Brain microvascular endothelial cell (primary cell): ENCODE measurements at regions not wholly inside any gene's neighbourhood (a gene's known extent, or its start where the extent isn't known, plus 50 kb on each side); places are given as distances from the start of the nearest gene placed in this dataset.
"Not testable (repeated sequence)": the region's sequence is repeated elsewhere in the genome, so short reads cannot be mapped to it uniquely, and the experiment has no call there.

ENCODE experiments used
- DNase-seq: peaks from one replicate; pipeline ENCODE4 v3.0.0-alpha.2; 2020
- H3K27ac ChIP-seq: fragments of 250-450 bp; sonication (Bioruptor Pico); 2 replicates; pipeline ENCODE4 v1.5.1; 2020; ENCODE audit warnings: mild to moderate bottlenecking, moderate library complexity
- H3K27me3 ChIP-seq: fragments of 250-450 bp; sonication (Bioruptor Pico); replicated peaks from 2 replicates; pipeline ENCODE4 v1.5.1; 2020; ENCODE audit warnings: mild to moderate bottlenecking
- H3K36me3 ChIP-seq: fragments of 250-450 bp; sonication (Bioruptor Pico); replicated peaks from 2 replicates; pipeline ENCODE4 v1.5.1; 2020; ENCODE audit warnings: mild to moderate bottlenecking
- H3K4me3 ChIP-seq: 2 replicates; pipeline ENCODE4 v1.5.1; 2011; ENCODE audit warnings: low read depth, mild to moderate bottlenecking, control low read depth, low read length, moderate library complexity
- in situ Hi-C: cut with HindIII; loops from 2 replicates; pipeline ENCODE4 v1.10.0; 2017; ENCODE audit warnings: low sequenced_read_pairs, low pct_ligation_motif_present
- TF ChIP-seq, protein P1 (sequence below): IDR thresholded peaks from 2 replicates; pipeline ENCODE4 v1.5.1; 2011; ENCODE audit warnings: low read depth, mild to moderate bottlenecking, moderate library complexity, low read length, control low read depth, inconsistent platforms; ENCODE audit errors: missing control alignments

DNA sequence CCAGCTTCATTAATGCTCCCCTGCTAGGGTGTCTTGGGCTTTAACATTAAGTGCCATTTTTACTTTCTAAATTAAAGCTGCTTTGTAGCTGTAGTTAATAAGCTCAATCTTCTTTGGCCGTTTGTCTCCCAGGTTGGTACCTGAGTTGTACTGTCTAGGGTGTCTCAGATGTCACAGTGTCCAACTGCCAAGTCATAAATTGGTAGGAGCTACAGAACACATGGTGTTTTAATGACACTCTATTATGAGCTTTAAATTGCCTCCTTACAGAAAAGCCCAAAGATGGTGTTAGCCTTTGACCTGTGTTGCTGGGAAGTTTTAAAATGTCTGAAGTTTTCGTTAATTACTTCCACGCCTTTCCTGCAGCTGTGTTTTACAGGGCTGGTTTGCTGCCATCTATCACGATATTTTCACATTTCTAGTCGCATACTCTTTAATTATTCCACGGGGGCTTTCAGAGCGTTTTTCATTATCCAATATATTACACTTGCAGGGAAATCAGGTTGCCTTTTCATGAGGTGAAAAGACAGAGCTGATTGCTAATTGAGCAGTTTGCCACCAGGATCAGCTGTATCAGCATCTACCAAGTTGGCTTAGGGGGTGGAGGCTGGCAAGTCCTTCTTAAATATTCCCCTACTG lies 247.8 kb upstream of the PLPP4 start:
- no peaks in the 10 kb centered on the region for H3K27me3 ChIP-seq
- TF ChIP-seq, protein P1, sequence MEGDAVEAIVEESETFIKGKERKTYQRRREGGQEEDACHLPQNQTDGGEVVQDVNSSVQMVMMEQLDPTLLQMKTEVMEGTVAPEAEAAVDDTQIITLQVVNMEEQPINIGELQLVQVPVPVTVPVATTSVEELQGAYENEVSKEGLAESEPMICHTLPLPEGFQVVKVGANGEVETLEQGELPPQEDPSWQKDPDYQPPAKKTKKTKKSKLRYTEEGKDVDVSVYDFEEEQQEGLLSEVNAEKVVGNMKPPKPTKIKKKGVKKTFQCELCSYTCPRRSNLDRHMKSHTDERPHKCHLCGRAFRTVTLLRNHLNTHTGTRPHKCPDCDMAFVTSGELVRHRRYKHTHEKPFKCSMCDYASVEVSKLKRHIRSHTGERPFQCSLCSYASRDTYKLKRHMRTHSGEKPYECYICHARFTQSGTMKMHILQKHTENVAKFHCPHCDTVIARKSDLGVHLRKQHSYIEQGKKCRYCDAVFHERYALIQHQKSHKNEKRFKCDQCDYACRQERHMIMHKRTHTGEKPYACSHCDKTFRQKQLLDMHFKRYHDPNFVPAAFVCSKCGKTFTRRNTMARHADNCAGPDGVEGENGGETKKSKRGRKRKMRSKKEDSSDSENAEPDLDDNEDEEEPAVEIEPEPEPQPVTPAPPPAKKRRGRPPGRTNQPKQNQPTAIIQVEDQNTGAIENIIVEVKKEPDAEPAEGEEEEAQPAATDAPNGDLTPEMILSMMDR: no peak
- DNase-seq: no peak
- no peak overlapping the region for H3K4me3 ChIP-seq
- in situ Hi-C loops: no loop called here
- no peaks in the 10 kb centered on the region for H3K36me3 ChIP-seq
- no peak overlapping the region for H3K27ac ChIP-seq

DNA sequence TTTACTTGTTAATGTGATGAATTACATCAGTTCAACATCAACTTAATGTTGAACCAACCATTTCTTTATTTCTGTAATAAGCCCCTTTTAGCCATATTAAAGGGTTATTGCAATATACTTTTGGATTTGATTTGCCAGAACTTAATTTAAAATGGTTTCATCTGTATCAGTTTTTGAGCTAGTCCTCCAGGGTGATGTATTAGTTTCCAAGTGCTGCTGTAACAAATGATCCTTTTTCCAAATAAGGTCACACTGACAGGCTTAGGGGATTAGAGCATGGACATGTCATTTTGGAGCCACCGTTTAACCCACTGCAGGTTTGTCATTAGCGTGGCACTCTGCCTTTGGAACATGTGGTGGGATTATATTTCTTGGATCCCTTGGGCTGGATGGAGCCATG lies 244.8 kb upstream of the PLPP4 start:
- TF ChIP-seq, protein P1: no peak
- DNase-seq: no peak
- no peak overlapping the region for H3K4me3 ChIP-seq
- no peaks in the 10 kb centered on the region for H3K36me3 ChIP-seq
- in situ Hi-C loops: no loop called here
- no peaks in the 10 kb centered on the region for H3K27me3 ChIP-seq
- H3K27ac ChIP-seq: no peak overlapping the region

DNA sequence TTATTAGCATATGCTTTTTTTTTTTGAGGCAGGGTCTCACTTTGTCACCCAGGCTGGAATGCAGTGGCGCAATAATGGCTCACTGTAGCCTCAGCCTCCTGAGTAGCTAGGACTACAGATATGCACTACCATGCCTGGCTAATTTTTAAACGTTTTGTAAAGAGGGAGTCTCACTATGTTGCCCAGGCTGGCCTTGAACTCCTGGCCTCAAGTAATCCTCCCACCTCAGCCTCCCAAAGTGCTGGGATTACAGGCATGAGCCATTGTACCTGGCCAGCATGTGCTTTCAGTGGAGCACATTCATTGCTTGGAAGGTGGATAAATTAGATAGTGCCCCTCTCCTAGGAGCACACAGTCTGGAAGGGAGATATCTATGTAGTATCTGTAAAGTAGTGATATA lies 243.7 kb upstream of the PLPP4 start:
- H3K27me3 ChIP-seq, H3K27ac ChIP-seq, H3K4me3 ChIP-seq, H3K36me3 ChIP-seq, in situ Hi-C loops, DNase-seq: not testable (repeated sequence)

DNA sequence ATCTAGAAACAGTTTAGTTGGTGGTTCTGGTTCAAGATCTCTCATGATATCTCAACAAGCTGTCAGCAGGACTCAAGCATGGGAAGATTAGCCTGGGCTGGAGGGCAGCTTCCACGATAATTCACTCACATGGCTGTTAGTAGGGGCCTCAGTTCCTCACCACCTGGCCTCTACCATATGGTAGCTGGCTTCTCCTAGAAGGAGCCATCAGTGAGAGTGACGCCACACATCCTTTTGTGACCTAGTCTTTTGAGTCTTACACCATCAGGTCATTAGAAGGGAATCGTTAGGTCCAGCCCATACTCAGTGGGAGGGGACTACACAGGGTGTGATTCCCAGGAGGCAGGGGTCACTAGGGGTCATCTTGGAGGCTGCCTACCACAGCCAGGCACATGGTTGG lies 239.3 kb upstream of the PLPP4 start:
- in situ Hi-C loops: no loop called here
- Histone ChIP-seq H3K36me3 (no peaks in the 10 kb centered on the region), H3K4me3 (no peak overlapping the region), H3K27me3 (no peaks in the 10 kb centered on the region), H3K27ac (no peak overlapping the region)
- no peak for DNase-seq
- TF ChIP-seq, protein P1: no peak

DNA sequence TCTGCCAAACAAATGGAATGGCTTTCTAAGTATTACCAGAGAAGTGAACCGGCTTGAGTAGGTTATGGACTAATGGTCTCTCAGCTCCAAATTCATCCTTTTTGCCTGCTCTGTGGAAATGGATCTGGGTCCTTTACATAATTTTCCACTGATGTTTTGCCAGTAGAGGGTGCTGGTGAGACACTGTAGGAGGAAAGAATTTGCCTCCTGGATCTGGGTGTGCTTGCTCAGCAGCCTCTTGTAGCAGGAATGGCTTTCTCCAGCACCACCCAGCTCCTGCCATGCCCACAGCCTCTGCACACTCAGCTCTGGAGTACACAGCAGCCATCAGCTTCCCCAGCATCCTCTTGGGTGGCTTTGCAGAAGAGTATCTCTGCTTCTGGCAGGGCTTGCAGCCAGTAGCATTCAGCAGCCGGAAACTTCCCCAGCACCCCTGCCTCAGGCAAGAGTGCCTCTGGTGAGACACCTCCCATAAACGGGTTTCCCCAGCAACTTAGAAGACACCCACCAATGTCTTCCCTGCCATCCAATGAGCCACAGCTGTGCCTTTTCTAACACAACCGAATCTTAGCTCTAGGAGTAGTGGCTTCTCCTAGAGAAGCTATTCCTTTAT lies 235.0 kb upstream of the PLPP4 start:
- TF ChIP-seq, protein P1: peak; percentile 77
- peak; percentile 35 for DNase-seq

DNA sequence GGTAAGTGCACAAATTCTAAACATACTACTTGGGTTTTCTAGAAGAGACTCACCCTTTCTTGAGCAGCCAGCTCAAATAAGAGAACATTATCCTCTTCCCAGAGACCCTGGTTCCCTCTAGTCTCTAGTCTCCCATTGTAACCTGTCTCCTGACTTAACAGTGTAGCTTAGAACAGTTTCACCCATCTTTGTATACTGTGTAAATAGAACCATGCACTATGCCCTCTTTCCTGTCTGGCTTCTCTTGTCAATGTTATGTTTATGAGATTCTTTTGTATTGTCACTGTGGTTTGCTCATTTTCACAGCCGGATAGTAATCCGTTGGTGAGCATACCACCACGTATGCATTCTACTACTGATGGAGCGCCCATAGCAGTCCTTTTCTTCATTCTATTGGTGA lies 227.4 kb upstream of the PLPP4 start:
- H3K36me3 ChIP-seq: no peaks in the 10 kb centered on the region
- TF ChIP-seq, protein P1: no peak
- H3K27me3 ChIP-seq: no peaks in the 10 kb centered on the region
- in situ Hi-C loops: no loop called here
- no peak overlapping the region for H3K4me3 ChIP-seq
- no peak overlapping the region for H3K27ac ChIP-seq
- no peak for DNase-seq

More for the DNA sequence above, 235.0 kb upstream of the PLPP4 start:
- Histone ChIP-seq H3K4me3 (no peak overlapping the region), H3K27me3 (no peaks in the 10 kb centered on the region), H3K27ac (no peak overlapping the region), H3K36me3 (no peaks in the 10 kb centered on the region)
- in situ Hi-C loops: no loop called here

DNA sequence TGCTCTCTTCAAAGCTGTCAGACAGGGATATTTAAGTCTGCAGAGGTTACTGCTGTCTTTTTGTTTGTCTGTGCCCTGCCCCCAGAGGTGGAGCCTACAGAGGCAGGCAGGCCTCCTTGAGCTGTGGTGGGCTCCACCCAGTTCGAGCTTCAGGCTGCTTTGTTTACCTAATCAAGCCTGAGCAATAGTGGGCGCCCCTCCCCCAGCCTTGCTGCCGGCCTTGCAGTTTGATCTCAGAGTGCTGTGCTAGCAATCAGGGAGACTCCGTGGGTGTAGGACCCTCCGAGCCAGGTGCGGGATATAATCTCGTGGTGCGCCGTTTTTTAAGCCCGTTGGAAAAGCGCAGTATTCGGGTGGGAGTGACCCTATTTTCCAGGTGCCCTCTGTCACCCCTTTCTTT lies 217.3 kb upstream of the PLPP4 start:
- H3K36me3 ChIP-seq, H3K4me3 ChIP-seq, in situ Hi-C loops, H3K27me3 ChIP-seq, DNase-seq, H3K27ac ChIP-seq: not testable (repeated sequence)
